HuH-7.5 (cell line): ENCODE measurements at regions not wholly inside any gene's neighbourhood (a gene's known extent, or its start where the extent isn't known, plus 50 kb on each side); places are given as distances from the start of the nearest gene placed in this dataset.

Experiments used
- DNase-seq: peaks from one replicate; pipeline ENCODE4 v3.0.0; 2011; ENCODE audit warnings: low spot score

DNA sequence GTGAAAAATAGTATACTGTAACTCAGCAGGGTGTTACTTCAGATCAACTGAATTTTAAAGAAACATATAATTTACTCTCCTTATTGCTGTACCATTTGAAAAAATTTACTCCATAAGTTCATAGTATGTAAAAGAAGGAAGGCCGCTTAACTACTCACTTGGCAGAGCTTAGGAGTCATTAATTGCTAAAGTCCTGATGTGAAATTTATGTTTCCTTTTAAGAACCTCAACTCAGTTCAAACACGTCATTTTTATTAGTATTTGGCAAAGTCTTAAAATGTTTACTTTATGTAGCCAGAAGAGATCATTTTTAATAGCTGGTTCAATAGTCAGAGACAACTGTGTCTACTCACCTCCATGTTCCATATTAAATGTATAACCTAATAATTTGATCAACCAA lies 268.6 kb downstream of the CDH10 start:
- DNase-seq = no peak

DNA sequence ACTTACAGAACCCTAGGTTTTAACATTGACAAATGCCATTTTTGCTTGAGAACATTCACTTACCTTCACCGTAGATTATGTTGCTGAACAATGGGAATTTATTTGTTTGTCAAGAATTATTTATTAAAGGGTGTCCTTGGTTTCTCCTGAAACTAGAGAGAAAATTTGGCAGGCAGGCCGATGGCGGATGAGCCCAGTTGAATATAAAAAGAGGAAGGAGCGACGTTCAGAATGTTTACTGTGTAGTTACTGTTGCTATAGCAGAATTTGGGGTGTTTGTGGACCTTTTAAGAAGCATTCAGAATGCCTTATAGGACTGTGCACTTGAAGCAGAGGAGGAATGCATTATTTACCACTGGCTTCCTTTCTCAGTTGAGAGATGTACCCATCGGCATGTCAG lies 268.2 kb downstream of the CDH10 start:
- DNase-seq = no peak

GRCh38 chr5:24381861-24382489 lies 262.8 kb downstream of the CDH10 start:
- no peak for DNase-seq

- DNase-seq = no peak
Observed at GRCh38 chr5:24385070-24385469, 259.7 kb downstream of the CDH10 start.

GRCh38 chr5:24385617-24386016 lies 259.2 kb downstream of the CDH10 start:
- DNase-seq = no peak

DNA sequence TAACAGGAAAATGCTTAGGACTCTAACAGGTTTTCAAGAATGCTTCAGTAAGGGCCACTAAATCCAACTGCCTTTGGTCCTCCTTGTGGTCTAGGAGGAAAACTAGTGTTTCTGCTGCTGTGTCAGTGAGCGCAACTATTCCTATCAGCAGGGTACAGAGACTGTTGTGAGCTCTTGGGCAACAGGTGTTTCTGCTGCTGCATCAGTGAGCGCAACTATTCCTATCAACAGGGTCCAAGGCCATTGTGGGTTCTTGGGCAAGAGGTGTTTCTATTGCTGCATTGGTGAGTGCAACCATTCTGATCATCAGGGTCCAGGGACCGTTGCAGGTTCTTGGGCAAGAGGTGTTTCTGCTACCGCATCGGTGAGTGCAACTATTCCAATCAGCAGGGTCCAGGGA lies 256.3 kb downstream of the CDH10 start:
- no peak for DNase-seq

- no peak for DNase-seq
Observed at GRCh38 chr5:24389968-24390367, 254.8 kb downstream of the CDH10 start.

- DNase-seq = no peak
Observed at GRCh38 chr5:24391816-24392215, 253.0 kb downstream of the CDH10 start.

GRCh38 chr5:24397601-24398000 lies 247.2 kb downstream of the CDH10 start:
- no peak for DNase-seq

DNA sequence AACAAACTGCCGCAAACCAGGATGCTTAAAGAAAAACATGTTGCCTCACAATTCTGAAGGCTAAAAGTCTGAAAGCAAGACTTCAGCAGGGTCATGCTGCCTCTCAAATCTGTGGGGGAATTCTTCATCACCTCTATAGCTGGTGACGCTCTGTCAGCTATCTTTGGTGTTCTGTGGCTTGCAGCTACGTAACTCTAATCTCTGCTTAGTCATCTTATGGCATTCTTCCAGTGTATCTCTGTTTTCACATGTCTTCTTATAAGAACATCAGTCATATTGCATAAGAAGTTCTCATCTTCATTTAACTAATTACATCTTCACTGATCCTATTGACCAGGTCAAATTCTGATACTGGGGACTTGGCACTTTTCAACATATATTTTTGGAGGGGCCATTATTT lies 243.0 kb downstream of the CDH10 start:
- no peak for DNase-seq

DNA sequence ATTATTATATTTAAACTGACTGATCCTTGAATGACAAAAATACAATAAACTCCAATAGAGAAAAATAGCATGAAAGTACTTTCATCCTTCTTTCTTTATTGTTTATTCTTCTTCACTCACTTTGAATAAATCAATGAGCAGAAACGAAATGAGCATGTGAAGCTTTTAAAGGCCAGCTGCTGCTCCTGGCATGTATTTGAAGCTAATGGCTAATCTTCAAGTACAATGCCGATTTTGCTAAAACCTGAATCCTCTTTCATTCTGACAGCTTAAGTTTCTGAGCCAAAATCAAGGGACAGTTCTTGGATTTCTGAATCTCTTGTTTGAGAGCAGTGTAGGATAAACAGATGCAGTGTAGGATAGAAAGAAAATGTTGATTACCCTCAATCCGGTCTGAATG lies 237.3 kb downstream of the CDH10 start:
- DNase-seq = no peak

GRCh38 chr5:24428345-24428744 lies 216.4 kb downstream of the CDH10 start:
- no peak for DNase-seq

GRCh38 chr5:24433555-24433954 lies 211.2 kb downstream of the CDH10 start:
- no peak for DNase-seq
